ENCODE measurements at regions not wholly inside any gene's neighbourhood (a gene's known extent, or its start where the extent isn't known, plus 50 kb on each side); places are given as distances from the start of the nearest gene placed in this dataset.

- TF ChIP-seq ZBTB2 (IDR thresholded peaks at IDR 0.05) = no peak
- no peak for TF ChIP-seq CREB3 (tag; conservative IDR thresholded peaks at IDR 0.05; ENCODE audit: low read depth)
- TF ChIP-seq CBX8 (IDR thresholded peaks at IDR 0.05; ENCODE audit: borderline replicate concordance, extremely low read depth, low read depth, low read length, poor library complexity, severe bottlenecking) = no peak
- TF ChIP-seq ZNF699 (CRISPR knock-in tag; IDR thresholded peaks at IDR 0.05; ENCODE audit: insufficient replicate concordance) = no peak
- no peak for TF ChIP-seq POLR2B (IDR thresholded peaks at IDR 0.05; ENCODE audit: low read depth, partially characterized antibody)
- TF ChIP-seq, protein P1, sequence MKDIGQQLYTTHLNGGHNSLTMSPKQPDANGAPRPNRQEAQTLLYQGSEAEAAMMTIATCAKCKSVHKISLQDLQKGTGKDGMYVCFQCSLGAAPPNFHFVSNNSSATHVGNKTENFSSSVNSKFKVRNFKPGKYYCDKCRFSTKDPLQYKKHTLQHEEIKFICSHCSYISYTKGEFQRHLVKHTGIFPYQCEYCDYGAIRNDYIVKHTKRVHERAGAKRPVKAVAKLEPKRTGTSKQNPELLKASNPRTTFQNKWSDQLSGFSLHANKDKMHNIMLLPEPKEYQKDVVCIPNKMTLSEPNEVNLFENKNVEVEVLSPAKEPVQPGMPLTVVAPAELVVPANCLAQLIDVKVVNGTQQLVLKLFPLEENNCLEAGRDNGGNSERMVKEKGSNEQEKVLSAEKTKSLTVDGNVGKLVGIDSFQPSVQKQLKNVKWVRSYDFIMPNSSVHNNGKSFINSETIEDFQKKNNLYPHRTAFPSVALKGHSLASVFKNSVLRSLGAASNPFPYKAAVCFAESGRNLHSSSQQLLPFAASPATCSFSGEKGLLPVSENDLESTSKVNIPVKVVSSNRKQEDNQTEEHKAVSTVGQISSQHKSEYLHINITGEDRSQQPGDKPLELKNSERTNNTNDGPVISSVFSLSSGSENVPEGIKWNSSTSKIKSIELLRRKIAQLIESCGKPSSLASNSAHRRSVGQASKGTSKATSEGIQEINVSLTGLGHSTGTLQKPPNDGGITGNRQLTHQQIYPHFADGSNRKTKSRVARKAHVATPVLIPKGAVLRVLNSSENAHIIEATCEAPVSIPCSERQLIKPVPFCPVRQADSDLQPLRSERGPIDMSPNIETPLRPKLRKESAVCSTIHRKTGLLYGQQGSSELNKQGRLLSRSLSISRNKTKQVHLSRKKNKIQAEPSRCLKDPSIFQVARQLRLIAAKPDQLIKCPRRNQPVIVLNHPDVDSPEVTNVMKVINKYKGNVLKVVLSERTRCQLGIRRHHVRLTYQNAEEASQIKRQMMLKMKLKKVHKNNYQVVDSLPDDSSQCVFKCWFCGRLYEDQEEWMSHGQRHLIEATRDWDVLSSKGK (CRISPR knock-in tag; IDR thresholded peaks at IDR 0.05) = no peak
- TF ChIP-seq, protein P2, sequence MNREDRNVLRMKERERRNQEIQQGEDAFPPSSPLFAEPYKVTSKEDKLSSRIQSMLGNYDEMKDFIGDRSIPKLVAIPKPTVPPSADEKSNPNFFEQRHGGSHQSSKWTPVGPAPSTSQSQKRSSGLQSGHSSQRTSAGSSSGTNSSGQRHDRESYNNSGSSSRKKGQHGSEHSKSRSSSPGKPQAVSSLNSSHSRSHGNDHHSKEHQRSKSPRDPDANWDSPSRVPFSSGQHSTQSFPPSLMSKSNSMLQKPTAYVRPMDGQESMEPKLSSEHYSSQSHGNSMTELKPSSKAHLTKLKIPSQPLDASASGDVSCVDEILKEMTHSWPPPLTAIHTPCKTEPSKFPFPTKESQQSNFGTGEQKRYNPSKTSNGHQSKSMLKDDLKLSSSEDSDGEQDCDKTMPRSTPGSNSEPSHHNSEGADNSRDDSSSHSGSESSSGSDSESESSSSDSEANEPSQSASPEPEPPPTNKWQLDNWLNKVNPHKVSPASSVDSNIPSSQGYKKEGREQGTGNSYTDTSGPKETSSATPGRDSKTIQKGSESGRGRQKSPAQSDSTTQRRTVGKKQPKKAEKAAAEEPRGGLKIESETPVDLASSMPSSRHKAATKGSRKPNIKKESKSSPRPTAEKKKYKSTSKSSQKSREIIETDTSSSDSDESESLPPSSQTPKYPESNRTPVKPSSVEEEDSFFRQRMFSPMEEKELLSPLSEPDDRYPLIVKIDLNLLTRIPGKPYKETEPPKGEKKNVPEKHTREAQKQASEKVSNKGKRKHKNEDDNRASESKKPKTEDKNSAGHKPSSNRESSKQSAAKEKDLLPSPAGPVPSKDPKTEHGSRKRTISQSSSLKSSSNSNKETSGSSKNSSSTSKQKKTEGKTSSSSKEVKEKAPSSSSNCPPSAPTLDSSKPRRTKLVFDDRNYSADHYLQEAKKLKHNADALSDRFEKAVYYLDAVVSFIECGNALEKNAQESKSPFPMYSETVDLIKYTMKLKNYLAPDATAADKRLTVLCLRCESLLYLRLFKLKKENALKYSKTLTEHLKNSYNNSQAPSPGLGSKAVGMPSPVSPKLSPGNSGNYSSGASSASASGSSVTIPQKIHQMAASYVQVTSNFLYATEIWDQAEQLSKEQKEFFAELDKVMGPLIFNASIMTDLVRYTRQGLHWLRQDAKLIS (CRISPR knock-in tag; IDR thresholded peaks at IDR 0.05) = no peak
- no peak for TF ChIP-seq RUNX1 (IDR thresholded peaks at IDR 0.05; ENCODE audit: low read depth)
- TF ChIP-seq ZKSCAN3 (CRISPR knock-in tag; IDR thresholded peaks at IDR 0.05) = no peak
- peak; percentile 73 for TF ChIP-seq PKNOX1 (IDR thresholded peaks at IDR 0.05)
- no peak for TF ChIP-seq NEUROD1 (IDR thresholded peaks at IDR 0.05; ENCODE audit: borderline replicate concordance, low read depth, low read length, partially characterized antibody)
- peak; percentile 70 for TF ChIP-seq MEIS2 (IDR thresholded peaks at IDR 0.05; ENCODE audit: partially characterized antibody)
- TF ChIP-seq USF2 (CRISPR knock-in tag; IDR thresholded peaks at IDR 0.05) = no peak
Observed at GRCh38 chr1:39154553-39155421, 49.7 kb upstream of the MACF1 start (continued).
